ENCODE measurements at regions not wholly inside any gene's neighbourhood (a gene's known extent, or its start where the extent isn't known, plus 50 kb on each side); places are given as distances from the start of the nearest gene placed in this dataset.

DNA sequence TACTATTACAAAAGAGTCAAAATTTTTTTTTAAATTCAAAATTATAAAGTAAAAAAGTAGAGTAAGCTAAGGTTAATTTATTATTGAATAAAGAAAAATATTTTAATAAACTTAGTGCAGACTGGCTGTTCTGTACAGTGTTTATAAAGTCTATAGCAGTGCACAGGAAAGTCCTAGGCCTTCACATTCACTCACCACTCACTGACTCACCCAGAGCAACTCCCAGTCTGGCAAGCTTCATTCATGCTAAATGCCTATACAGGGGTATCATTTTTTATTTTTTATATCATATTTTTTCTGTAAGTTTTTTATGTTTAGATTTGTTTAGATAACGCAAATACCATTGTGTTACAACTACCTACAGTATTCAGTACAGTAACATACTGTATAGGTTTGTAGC is 700.7 kb upstream of the GRAMD2B start:
- ATAC-seq (no peak), DNase-seq (no peak)
- intact Hi-C loops (cut with micrococcal nuclease) = no loop called here
- Histone ChIP-seq H3K4me1 (ENCODE audit: control insufficient read depth, insufficient read depth, low read length) (no peaks in the 10 kb centered on the region), H3K4me3 (ENCODE audit: low read length) (no peak overlapping the region), H3K27ac (ENCODE audit: low read length) (no peak overlapping the region), H3K27me3 (ENCODE audit: control insufficient read depth, insufficient read depth, low read length) (no peaks in the 10 kb centered on the region), H3K36me3 (ENCODE audit: control insufficient read depth, insufficient read depth, low read length) (no peaks in the 10 kb centered on the region), H3K9me3 (ENCODE audit: control insufficient read depth, insufficient read depth, low read length) (no peaks in the 10 kb centered on the region)
- no CpG with 5 or more reads among the region's 1 CpG for WGBS (ENCODE audit: insufficient coverage)
- Mint-ChIP-seq H3K27me3 (ENCODE audit: low read depth in 2 of 2) (no peaks in the 10 kb centered on the region), H3K27ac (no peak overlapping the region), H3K4me3 (no peak overlapping the region), H3K9me3 (peaks cover 3% of the 10 kb centered on the region in 2 donors), H3K4me1 (no peaks in the 10 kb centered on the region), H3K36me3 (no peaks in the 10 kb centered on the region)
- TF ChIP-seq, protein P1, sequence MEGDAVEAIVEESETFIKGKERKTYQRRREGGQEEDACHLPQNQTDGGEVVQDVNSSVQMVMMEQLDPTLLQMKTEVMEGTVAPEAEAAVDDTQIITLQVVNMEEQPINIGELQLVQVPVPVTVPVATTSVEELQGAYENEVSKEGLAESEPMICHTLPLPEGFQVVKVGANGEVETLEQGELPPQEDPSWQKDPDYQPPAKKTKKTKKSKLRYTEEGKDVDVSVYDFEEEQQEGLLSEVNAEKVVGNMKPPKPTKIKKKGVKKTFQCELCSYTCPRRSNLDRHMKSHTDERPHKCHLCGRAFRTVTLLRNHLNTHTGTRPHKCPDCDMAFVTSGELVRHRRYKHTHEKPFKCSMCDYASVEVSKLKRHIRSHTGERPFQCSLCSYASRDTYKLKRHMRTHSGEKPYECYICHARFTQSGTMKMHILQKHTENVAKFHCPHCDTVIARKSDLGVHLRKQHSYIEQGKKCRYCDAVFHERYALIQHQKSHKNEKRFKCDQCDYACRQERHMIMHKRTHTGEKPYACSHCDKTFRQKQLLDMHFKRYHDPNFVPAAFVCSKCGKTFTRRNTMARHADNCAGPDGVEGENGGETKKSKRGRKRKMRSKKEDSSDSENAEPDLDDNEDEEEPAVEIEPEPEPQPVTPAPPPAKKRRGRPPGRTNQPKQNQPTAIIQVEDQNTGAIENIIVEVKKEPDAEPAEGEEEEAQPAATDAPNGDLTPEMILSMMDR (IDR thresholded peaks at IDR 0.05) = no peak

DNA sequence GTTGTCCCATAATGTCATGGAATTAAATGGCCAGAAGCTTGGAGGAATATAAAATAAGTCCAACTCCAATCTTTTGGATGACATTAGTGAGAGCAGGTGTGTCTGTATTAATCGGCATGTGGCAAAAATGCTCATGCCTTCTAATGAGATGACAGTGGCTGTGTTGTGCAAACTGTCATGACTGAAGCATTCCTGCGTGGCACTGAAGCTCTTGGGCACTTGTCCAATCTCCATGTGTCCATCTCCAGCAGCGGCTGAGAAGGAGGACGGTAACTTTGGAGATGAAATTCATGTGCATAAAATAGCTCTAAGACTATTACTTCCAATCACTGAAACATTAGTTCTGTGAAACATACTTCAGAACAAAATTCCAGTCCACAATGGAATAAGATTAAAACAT is 697.5 kb upstream of the GRAMD2B start:
- Histone ChIP-seq H3K27me3 (ENCODE audit: control insufficient read depth, insufficient read depth, low read length) (no peaks in the 10 kb centered on the region), H3K4me1 (ENCODE audit: control insufficient read depth, insufficient read depth, low read length) (no peaks in the 10 kb centered on the region), H3K27ac (ENCODE audit: low read length) (no peak overlapping the region), H3K9me3 (ENCODE audit: control insufficient read depth, insufficient read depth, low read length) (no peaks in the 10 kb centered on the region), H3K4me3 (ENCODE audit: low read length) (no peak overlapping the region), H3K36me3 (ENCODE audit: control insufficient read depth, insufficient read depth, low read length) (no peaks in the 10 kb centered on the region)
- Mint-ChIP-seq H3K27me3 (ENCODE audit: low read depth in 2 of 2) (no peaks in the 10 kb centered on the region), H3K4me3 (no peak overlapping the region), H3K36me3 (no peaks in the 10 kb centered on the region), H3K27ac (no peak overlapping the region), H3K9me3 (peaks cover 3 to 8% of the 10 kb centered on the region in 2 donors), H3K4me1 (no peaks in the 10 kb centered on the region)
- no peak for DNase-seq
- ATAC-seq = no peak
- TF ChIP-seq, protein P1 (IDR thresholded peaks at IDR 0.05) = no peak
- WGBS (ENCODE audit: insufficient coverage) = 98% methylated on average over 3 of the region's 4 CpGs
- intact Hi-C loops (cut with micrococcal nuclease) = no loop called here

DNA sequence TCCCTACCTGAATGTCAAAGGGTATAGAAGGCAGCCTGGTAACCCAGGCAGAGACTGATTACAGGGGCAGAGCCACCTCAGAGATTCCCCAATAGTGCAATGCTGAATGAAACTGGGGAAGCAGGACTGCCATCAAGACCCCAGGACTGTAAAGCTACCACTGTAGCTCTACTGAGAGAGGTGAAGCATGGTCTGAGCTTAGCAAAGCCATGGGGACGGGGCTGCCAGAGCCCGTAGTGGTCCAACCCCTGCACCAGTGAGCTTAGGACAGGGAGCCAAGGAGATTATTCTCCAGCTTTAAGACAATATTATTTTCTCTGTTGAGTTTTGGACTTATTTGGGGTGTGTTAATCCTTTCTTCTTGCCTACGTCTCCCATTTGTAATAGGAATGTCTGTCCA is 679.3 kb upstream of the GRAMD2B start:
- H3K36me3 Mint-ChIP-seq = no peaks in the 10 kb centered on the region
- intact Hi-C loops (cut with micrococcal nuclease) = no loop called here
- H3K4me1 ChIP-seq (ENCODE audit: control insufficient read depth, insufficient read depth, low read length) = no peaks in the 10 kb centered on the region
- H3K27ac Mint-ChIP-seq = no peak overlapping the region
- no peaks in the 10 kb centered on the region for H3K9me3 ChIP-seq (ENCODE audit: control insufficient read depth, insufficient read depth, low read length)
- no peak overlapping the region for H3K27ac ChIP-seq (ENCODE audit: low read length)
- DNase-seq (no peak), ATAC-seq (no peak)
- H3K27me3 ChIP-seq (ENCODE audit: control insufficient read depth, insufficient read depth, low read length) = no peaks in the 10 kb centered on the region
- no peaks in the 10 kb centered on the region for H3K36me3 ChIP-seq (ENCODE audit: control insufficient read depth, insufficient read depth, low read length)
- H3K27me3 Mint-ChIP-seq (ENCODE audit: low read depth in 2 of 2) = no peaks in the 10 kb centered on the region
- 96% methylated on average over 3 of the region's 3 CpGs for WGBS (ENCODE audit: insufficient coverage)
- peaks cover 2 to 8% of the 10 kb centered on the region in 2 donors for H3K9me3 Mint-ChIP-seq
- H3K4me3 Mint-ChIP-seq = no peak overlapping the region
- H3K4me3 ChIP-seq (ENCODE audit: low read length) = no peak overlapping the region
- TF ChIP-seq, protein P1 (IDR thresholded peaks at IDR 0.05) = no peak
- no peaks in the 10 kb centered on the region for H3K4me1 Mint-ChIP-seq

DNA sequence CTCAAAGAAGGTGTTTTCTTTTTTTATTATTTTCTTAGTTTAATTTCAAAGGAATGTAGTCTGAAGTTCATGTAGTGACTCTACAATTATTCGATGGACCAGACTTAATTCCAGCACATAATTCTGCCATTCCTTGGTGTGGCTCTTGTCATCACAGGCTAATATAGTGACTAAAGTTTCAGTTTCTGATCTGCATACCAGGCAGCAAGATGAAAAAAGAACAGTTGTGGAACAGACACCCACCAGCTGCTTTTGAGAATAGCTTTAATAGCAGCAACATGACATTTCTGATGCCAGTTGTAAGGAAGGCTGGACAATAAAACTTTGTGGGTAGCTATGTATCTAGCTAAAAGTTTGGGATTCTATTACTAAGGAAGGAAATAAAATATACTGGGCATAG is 676.3 kb upstream of the GRAMD2B start:
- H3K4me1 Mint-ChIP-seq = no peaks in the 10 kb centered on the region

More for the DNA sequence above, 676.3 kb upstream of the GRAMD2B start:
- TF ChIP-seq, protein P1 (IDR thresholded peaks at IDR 0.05) = no peak
- Histone ChIP-seq H3K27me3 (ENCODE audit: control insufficient read depth, insufficient read depth, low read length) (no peaks in the 10 kb centered on the region), H3K4me3 (ENCODE audit: low read length) (no peak overlapping the region), H3K4me1 (ENCODE audit: control insufficient read depth, insufficient read depth, low read length) (no peaks in the 10 kb centered on the region), H3K36me3 (ENCODE audit: control insufficient read depth, insufficient read depth, low read length) (no peaks in the 10 kb centered on the region), H3K27ac (ENCODE audit: low read length) (no peak overlapping the region), H3K9me3 (ENCODE audit: control insufficient read depth, insufficient read depth, low read length) (no peaks in the 10 kb centered on the region)
- Mint-ChIP-seq H3K27me3 (ENCODE audit: low read depth in 2 of 2) (no peaks in the 10 kb centered on the region), H3K27ac (no peak overlapping the region), H3K4me3 (no peak overlapping the region), H3K36me3 (no peaks in the 10 kb centered on the region), H3K9me3 (peaks cover 0 to 3% of the 10 kb centered on the region in 2 donors)
- ATAC-seq = no peak
- WGBS (ENCODE audit: insufficient coverage) = 100% methylated on average over 1 of the region's 1 CpG
- no peak for DNase-seq
- intact Hi-C loops (cut with micrococcal nuclease) = no loop called here

Data from natural killer cell (primary cell).